ENCODE measurements at regions not wholly inside any gene's neighbourhood (a gene's known extent, or its start where the extent isn't known, plus 50 kb on each side); places are given as distances from the start of the nearest gene placed in this dataset.

- TF ChIP-seq KDM1A (IDR thresholded peaks at IDR 0.05; ENCODE audit: low read depth) (no peak), CTCF (IDR thresholded peaks at IDR 0.05) (no peak), MAZ (IDR thresholded peaks at IDR 0.05; ENCODE audit: borderline replicate concordance, low read depth, low read length) (no peak), JUNB (IDR thresholded peaks at IDR 0.05) (no peak), ESRRA (IDR thresholded peaks at IDR 0.05; ENCODE audit: borderline replicate concordance, low read length) (no peak), PHF8 (IDR thresholded peaks at IDR 0.05; ENCODE audit: borderline replicate concordance, low read depth) (no peak), CBX2 (IDR thresholded peaks at IDR 0.05; ENCODE audit: borderline replicate concordance, low read depth) (no peak), RFX5 (IDR thresholded peaks at IDR 0.05) (no peak), BHLHE40 (IDR thresholded peaks at IDR 0.05; ENCODE audit: low read depth, low read length) (no peak), RCOR1 (IDR thresholded peaks at IDR 0.05; ENCODE audit: low read depth, low read length) (no peak)
Measured at GRCh38 chr7:81534996-81535395, 234.9 kb downstream of the HGF start.
